Adrenal gland (tissue), 9 donors: ENCODE measurements at regions not wholly inside any gene's neighbourhood (a gene's known extent, or its start where the extent isn't known, plus 50 kb on each side); places are given as distances from the start of the nearest gene placed in this dataset.
"Not testable (repeated sequence)": the region's sequence is repeated elsewhere in the genome, so short reads cannot be mapped to it uniquely, and the experiment has no call there.

Experiments used
- DNase-seq, 7 donors: peaks; one replicate each; pipeline ENCODE4 v3.0.0-alpha.2; 2019 to 2020
- H3K27ac ChIP-seq, 5 donors: fragments of 200-600 bp; sonication (generic) in 4 of 5; 1 replicate in 3 of 5; 2 replicates in 2 of 5; pipeline versions ENCODE4 v1.5.1 to v1.8.0; 2016 to 2020; ENCODE audit warnings: mild to moderate bottlenecking in 1 of 5
- H3K27me3 ChIP-seq: fragments of 200-600 bp; 2 replicates; pipeline ENCODE4 v1.8.0; 2021
- H3K36me3 ChIP-seq, 2 donors: fragments of 200-600 bp; replicated peaks in 1 of 2; 1 replicate in 1 of 2; 2 replicates in 1 of 2; pipeline versions ENCODE4 v1.5.1 to v1.8.0; 2018 to 2022
- H3K4me1 ChIP-seq, 2 donors: fragments of 200-600 bp; replicated peaks in 1 of 2; 1 replicate in 1 of 2; 2 replicates in 1 of 2; pipeline versions ENCODE4 v1.5.1 to v1.8.0; 2018 to 2021
- H3K4me3 ChIP-seq, 4 donors: fragments of 200-600 bp; sonication (generic) in 3 of 4; one replicate each; pipeline ENCODE4 v1.5.1; 2016 to 2018
- H3K9me3 ChIP-seq, 3 donors: fragments of 200-600 bp; sonication (generic) in 1 of 3; replicated peaks in 1 of 3; 1 replicate in 2 of 3; 2 replicates in 1 of 3; pipeline versions ENCODE4 v1.5.1 to v1.8.0; 2016 to 2021
- CTCF ChIP-seq, 6 experiments: fragments of 450-650 bp in 4 of 6; fragments of 200-600 bp in 2 of 6; sonication (generic) in 1 of 6; IDR thresholded peaks; 1 replicate in 5 of 6; 2 replicates in 1 of 6; pipeline versions ENCODE4 v1.5.1 to v1.8.0; 2016 to 2021; ENCODE audit warnings: antibody characterized with exemption in 6 of 6, mild to moderate bottlenecking in 2 of 6, moderate library complexity in 1 of 6
- POLR2A ChIP-seq, 2 donors: fragments of 450-650 bp; IDR thresholded peaks; one replicate each; pipeline ENCODE4 v1.6.1; 2017; ENCODE audit warnings: antibody characterized with exemption in 2 of 2, mild to moderate bottlenecking in 2 of 2, moderate library complexity in 1 of 2
- WGBS, 4 donors: extraction: QIAGEN DNeasy Blood & Tissue Kit in 2 of 4; methylation state at CpG; one replicate each; pipeline versions ENCODE4 v1.1.5 to v1.1.7; 2013 to 2017; 5-methylcytosine and 5-hydroxymethylcytosine counted together
- intact Hi-C, 2 donors: fragments of 100-400 bp; cut with DNase I; formaldehyde crosslinking; loops; one replicate each; pipeline versions ENCODE4 v1.14.1 to v1.15.0; 2022 to 2023
- donor health status: healthy with polysubstance abuse.
- donor health status: Bipolar disorder and iron deficiency.
- donor health status: DM: yes; HTN: yes; CAD: no.
- donor health status: DM: no; HTN: no; CAD: no.
- donor health status: DM: no; HTN: no; CAD: no.

DNA sequence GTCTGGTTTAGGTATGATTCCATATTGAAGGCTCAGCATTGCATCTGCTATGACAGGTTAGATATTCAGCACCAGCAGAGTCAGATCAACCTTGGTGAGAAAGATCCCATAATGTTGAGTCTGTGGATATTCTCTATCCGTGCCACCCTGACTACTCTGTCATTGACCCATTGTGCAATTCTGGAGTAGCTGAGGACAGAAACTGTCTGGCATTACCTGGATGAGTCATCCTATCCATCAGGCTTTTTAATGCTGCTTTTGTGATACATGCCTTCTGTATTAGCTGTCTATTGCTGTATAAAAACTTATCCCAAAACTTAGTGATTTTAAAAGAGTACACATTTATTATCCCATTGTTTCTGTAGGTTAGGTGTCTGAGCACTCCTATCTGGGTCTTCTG lies 189.1 kb upstream of the FAT3 start:
- Histone ChIP-seq H3K9me3 (no peaks in the 10 kb centered on the region), H3K4me1 (no peaks in the 10 kb centered on the region), H3K27me3 (no peaks in the 10 kb centered on the region), H3K36me3 (no peaks in the 10 kb centered on the region), H3K4me3 (no peak overlapping the region), H3K27ac (no peak overlapping the region)
- intact Hi-C loops: no loop called here
- DNase-seq: no peak
- 65 to 83% (median 82%) methylated on average over 1 of the region's 1 CpG for WGBS, 4 donors
- TF ChIP-seq CTCF (IDR thresholded peaks at IDR 0.05): no peak
- TF ChIP-seq POLR2A (IDR thresholded peaks at IDR 0.05): no peak

DNA sequence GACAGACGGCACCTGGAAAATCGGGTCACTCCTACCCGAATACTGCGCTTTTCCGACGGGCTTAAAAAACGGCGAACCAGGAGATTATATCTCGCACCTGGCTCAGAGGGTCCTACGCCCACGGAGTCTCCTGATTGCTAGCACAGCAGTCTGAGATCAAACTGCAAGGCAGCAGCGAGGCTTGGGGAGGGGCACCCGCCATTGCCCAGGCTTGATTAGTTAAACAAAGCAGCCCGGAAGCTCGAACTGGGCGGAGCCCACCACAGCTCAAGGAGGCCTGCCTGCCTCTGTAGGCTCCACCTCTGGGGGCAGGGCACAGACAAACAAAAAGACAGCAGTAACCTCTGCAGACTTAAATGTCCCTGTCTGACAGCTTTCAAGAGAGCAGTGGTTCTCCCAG lies 197.5 kb upstream of the FAT3 start:
- 79 to 84% (median 82%) methylated on average over 14 to 16 of the region's 16 CpGs for WGBS, 4 donors
- H3K36me3 ChIP-seq, H3K27me3 ChIP-seq, H3K4me3 ChIP-seq, H3K4me1 ChIP-seq, H3K27ac ChIP-seq, DNase-seq, intact Hi-C loops, H3K9me3 ChIP-seq: not testable (repeated sequence)

- no peaks in the 10 kb centered on the region for H3K36me3 ChIP-seq
Observed at GRCh38 chr11:92026664-92027063, 198.0 kb upstream of the FAT3 start.

GRCh38 chr11:92024788-92025187 lies 199.8 kb upstream of the FAT3 start:
- Histone ChIP-seq H3K27ac (no peak overlapping the region), H3K36me3 (no peaks in the 10 kb centered on the region), H3K4me1 (no peaks in the 10 kb centered on the region), H3K27me3 (no peaks in the 10 kb centered on the region), H3K9me3 (no peaks in the 10 kb centered on the region), H3K4me3 (no peak overlapping the region)
- TF ChIP-seq CTCF (IDR thresholded peaks at IDR 0.05) (no peak), POLR2A (IDR thresholded peaks at IDR 0.05) (no peak)
- 59 to 69% (median 64%) methylated on average over 2 of the region's 2 CpGs for WGBS, 4 donors
- DNase-seq: no peak
- intact Hi-C loops: no loop called here

More at GRCh38 chr11:92026664-92027063, 198.0 kb upstream of the FAT3 start:
- Histone ChIP-seq H3K27ac (no peak overlapping the region), H3K27me3 (no peaks in the 10 kb centered on the region), H3K4me3 (no peak overlapping the region), H3K4me1 (no peaks in the 10 kb centered on the region), H3K9me3 (no peaks in the 10 kb centered on the region)
- 73 to 94% (median 92%) methylated on average over 5 to 7 of the region's 7 CpGs for WGBS, 4 donors
- TF ChIP-seq CTCF (IDR thresholded peaks at IDR 0.05): no peak
- no peak for TF ChIP-seq POLR2A (IDR thresholded peaks at IDR 0.05)
- intact Hi-C loops: no loop called here
- no peak for DNase-seq

DNA sequence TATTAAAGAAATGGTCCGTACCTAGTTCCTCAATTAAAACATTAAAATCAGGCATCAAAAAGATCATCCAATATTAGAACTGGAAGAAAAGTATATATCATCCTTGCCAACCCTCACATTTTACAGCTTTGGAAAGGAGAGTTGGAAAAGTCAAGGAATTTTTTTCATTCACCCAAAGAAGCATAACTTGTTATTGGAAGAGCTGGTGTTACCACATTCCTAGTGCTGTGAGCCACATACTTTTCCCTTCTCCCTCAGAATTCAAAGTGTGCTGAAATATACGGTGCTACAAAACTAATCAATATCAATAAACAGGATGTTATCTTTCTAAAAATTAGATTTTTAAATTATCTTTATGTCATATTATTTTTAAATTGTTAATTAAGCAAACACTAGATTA lies 202.1 kb upstream of the FAT3 start:
- no peak for TF ChIP-seq POLR2A (IDR thresholded peaks at IDR 0.05)
- TF ChIP-seq CTCF (IDR thresholded peaks at IDR 0.05): no peak
- no peak overlapping the region for H3K27ac ChIP-seq
- WGBS, 4 donors: 82 to 92% (median 83%) methylated on average over 2 of the region's 2 CpGs

More for the DNA sequence above, 202.1 kb upstream of the FAT3 start:
- Histone ChIP-seq H3K9me3 (no peaks in the 10 kb centered on the region), H3K4me3 (no peak overlapping the region), H3K4me1 (no peaks in the 10 kb centered on the region), H3K36me3 (no peaks in the 10 kb centered on the region), H3K27me3 (no peaks in the 10 kb centered on the region)
- intact Hi-C loops: no loop called here
- DNase-seq: no peak
